ENCODE measurements at regions not wholly inside any gene's neighbourhood (a gene's known extent, or its start where the extent isn't known, plus 50 kb on each side); places are given as distances from the start of the nearest gene placed in this dataset.
"Not testable (repeated sequence)": the region's sequence is repeated elsewhere in the genome, so short reads cannot be mapped to it uniquely, and the experiment has no call there.

- BruUV-seq (replicated peaks), result no TSS peak
- POLR2A ChIA-PET, result no interaction called here
- intact Hi-C loops (cut with micrococcal nuclease), result no loop called here
- no peak overlapping the region for H3K27ac Mint-ChIP-seq (ENCODE audit: low read depth, unreplicated experiment)
- no peaks in the 10 kb centered on the region for H3K9me3 Mint-ChIP-seq (ENCODE audit: unreplicated experiment)
- H3K4me3 Mint-ChIP-seq (ENCODE audit: unreplicated experiment), result no peak overlapping the region
- no peak for DNase-seq (ENCODE audit: unreplicated experiment)
- H3K27me3 Mint-ChIP-seq (ENCODE audit: insufficient read depth, unreplicated experiment), result no peaks in the 10 kb centered on the region
- no peaks in the 10 kb centered on the region for H3K4me1 Mint-ChIP-seq (ENCODE audit: insufficient read depth, unreplicated experiment)
- CTCF ChIA-PET, result interaction anchor here (0.5 kb wide), 1 partner anchor 9 kb away, joined by 3 read pairs; no protein-coding TSS in a partner anchor
- no peak for TF ChIP-seq CTCF (IDR thresholded peaks at IDR 0.05; ENCODE audit: unreplicated experiment)
- no peaks in the 10 kb centered on the region for H3K36me3 Mint-ChIP-seq (ENCODE audit: insufficient read depth, unreplicated experiment)
Observed at GRCh38 chr2:109724533-109725460, 69.3 kb upstream of the RGPD5 start.

GRCh38 chr2:109726379-109727270, 67.5 kb upstream of the RGPD5 start:
- no peak for DNase-seq (ENCODE audit: unreplicated experiment)
- H3K9me3 Mint-ChIP-seq (ENCODE audit: unreplicated experiment), result no peaks in the 10 kb centered on the region
- H3K4me1 Mint-ChIP-seq (ENCODE audit: insufficient read depth, unreplicated experiment), result no peaks in the 10 kb centered on the region
- intact Hi-C loops (cut with micrococcal nuclease), result no loop called here
- CTCF ChIA-PET, result interaction anchor here (0.7 kb wide), 1 partner anchor 115 kb away, joined by 3 read pairs; no protein-coding TSS in a partner anchor
- H3K4me3 Mint-ChIP-seq (ENCODE audit: unreplicated experiment), result no peak overlapping the region
- POLR2A ChIA-PET, result no interaction called here
- no peak for TF ChIP-seq CTCF (IDR thresholded peaks at IDR 0.05; ENCODE audit: unreplicated experiment)
- H3K27ac Mint-ChIP-seq (ENCODE audit: low read depth, unreplicated experiment), result no peak overlapping the region
- BruUV-seq (replicated peaks), result no TSS peak
- no peaks in the 10 kb centered on the region for H3K36me3 Mint-ChIP-seq (ENCODE audit: insufficient read depth, unreplicated experiment)
- H3K27me3 Mint-ChIP-seq (ENCODE audit: insufficient read depth, unreplicated experiment), result no peaks in the 10 kb centered on the region

GRCh38 chr2:109727929-109728447, 66.1 kb upstream of the RGPD5 start:
- Mint-ChIP-seq H3K27ac (ENCODE audit: low read depth, unreplicated experiment) (no peak overlapping the region), H3K4me1 (ENCODE audit: insufficient read depth, unreplicated experiment) (no peaks in the 10 kb centered on the region), H3K4me3 (ENCODE audit: unreplicated experiment) (no peak overlapping the region), H3K36me3 (ENCODE audit: insufficient read depth, unreplicated experiment) (no peaks in the 10 kb centered on the region), H3K9me3 (ENCODE audit: unreplicated experiment) (no peaks in the 10 kb centered on the region), H3K27me3 (ENCODE audit: insufficient read depth, unreplicated experiment) (no peaks in the 10 kb centered on the region)
- intact Hi-C loops (cut with micrococcal nuclease), result no loop called here
- no TSS peak for BruUV-seq (replicated peaks)
- no peak for DNase-seq (ENCODE audit: unreplicated experiment)
- no peak for TF ChIP-seq CTCF (IDR thresholded peaks at IDR 0.05; ENCODE audit: unreplicated experiment)
- CTCF ChIA-PET, result no interaction called here
- POLR2A ChIA-PET, result no interaction called here

- CTCF ChIA-PET, result interaction anchor here (0.6 to 2.3 kb wide), 6 partner anchors 9 to 337 kb away, joined by 3 to 17 read pairs (median 4); no protein-coding TSS in a partner anchor
- H3K4me1 Mint-ChIP-seq (ENCODE audit: insufficient read depth, unreplicated experiment); H3K9me3 Mint-ChIP-seq (ENCODE audit: unreplicated experiment); POLR2A ChIA-PET; H3K36me3 Mint-ChIP-seq (ENCODE audit: insufficient read depth, unreplicated experiment); H3K27me3 Mint-ChIP-seq (ENCODE audit: insufficient read depth, unreplicated experiment); H3K27ac Mint-ChIP-seq (ENCODE audit: low read depth, unreplicated experiment); BruUV-seq (replicated peaks); intact Hi-C loops (cut with micrococcal nuclease); H3K4me3 Mint-ChIP-seq (ENCODE audit: unreplicated experiment); DNase-seq (ENCODE audit: unreplicated experiment): not testable (repeated sequence)
Observed at GRCh38 chr2:109733746-109734145, 60.4 kb upstream of the RGPD5 start.

All from MCF 10A (cell line).